Large intestine (tissue), 3 donors: ENCODE measurements at regions not wholly inside any gene's neighbourhood (a gene's known extent, or its start where the extent isn't known, plus 50 kb on each side); places are given as distances from the start of the nearest gene placed in this dataset.
A peak's percentile ranks its signal among the peaks of the same experiment; 100 is the strongest.
"Not testable (repeated sequence)": the region's sequence is repeated elsewhere in the genome, so short reads cannot be mapped to it uniquely, and the experiment has no call there.

ENCODE experiments used
- DNase-seq, 2 donors: peaks; one replicate each; pipeline versions ENCODE4 v3.0.0 to v3.0.0-alpha.2; 2013
- H3K27ac ChIP-seq: one replicate; pipeline ENCODE4 v1.5.1; 2013; ENCODE audit warnings: low read length
- H3K27me3 ChIP-seq: 2 replicates; pipeline ENCODE4 v1.6.1; 2013; ENCODE audit warnings: low read length; ENCODE audit not compliant: control insufficient read depth, insufficient read depth
- H3K36me3 ChIP-seq: 2 replicates; pipeline ENCODE4 v1.6.1; 2013; ENCODE audit warnings: low read length; ENCODE audit not compliant: control insufficient read depth, insufficient read depth
- H3K4me1 ChIP-seq: one replicate; pipeline ENCODE4 v1.6.1; 2013; ENCODE audit warnings: low read length; ENCODE audit not compliant: control insufficient read depth, insufficient read depth
- H3K4me3 ChIP-seq: one replicate; pipeline ENCODE4 v1.5.1; 2013; ENCODE audit warnings: low read length
- H3K9me3 ChIP-seq: one replicate; pipeline ENCODE4 v1.6.1; 2013; ENCODE audit warnings: mild to moderate bottlenecking, low read depth, low read length, moderate library complexity; ENCODE audit not compliant: control insufficient read depth
- WGBS: methylation state at CpG from one replicate; pipeline ENCODE4 v1.1.5; 2013; ENCODE audit warnings: low lambda C conversion rate; ENCODE audit not compliant: insufficient coverage; 5-methylcytosine and 5-hydroxymethylcytosine counted together

- WGBS: 47% methylated on average over 4 of the region's 5 CpGs
Observed at GRCh38 chr12:77231501-77231918, 166.1 kb upstream of the E2F7 start.

DNA sequence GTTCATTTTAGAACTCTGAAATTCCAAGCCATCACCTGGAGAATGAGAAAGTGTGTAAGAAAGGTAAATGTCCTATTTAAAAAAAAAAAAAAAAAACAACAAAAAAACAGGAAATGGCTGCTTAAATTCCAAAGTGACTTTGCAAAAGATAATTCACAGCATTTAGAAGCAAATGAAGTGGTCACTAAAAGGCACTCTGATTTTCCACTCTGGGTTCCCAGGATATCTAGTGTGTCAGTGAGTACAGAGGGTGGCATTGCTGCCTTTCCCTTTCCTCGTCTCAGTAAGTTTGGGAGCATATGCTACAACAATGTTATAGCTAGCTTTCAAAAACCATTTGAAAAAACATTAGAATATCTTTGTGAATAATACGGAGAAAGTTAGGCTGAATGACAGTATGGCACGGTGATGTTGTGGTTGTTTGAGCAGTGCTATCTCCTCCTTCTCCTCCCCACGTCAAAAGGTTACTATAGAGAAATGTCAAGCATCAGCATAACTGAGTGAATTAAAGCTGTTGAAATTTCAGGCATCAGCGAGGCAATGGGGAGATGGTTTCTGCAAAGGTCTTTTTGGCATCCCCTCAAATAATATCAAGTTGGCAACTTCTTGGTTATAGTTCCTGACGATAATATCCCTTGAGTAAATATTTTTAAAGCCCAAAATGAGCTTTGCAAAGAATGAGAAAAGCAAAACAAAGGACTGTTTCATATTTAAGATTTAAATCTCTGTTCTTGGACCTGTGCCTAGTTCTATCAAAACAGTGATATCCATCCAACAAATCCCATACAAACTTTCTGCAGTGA lies 164.5 kb upstream of the E2F7 start:
- H3K9me3 ChIP-seq: no peaks in the 10 kb centered on the region
- no peaks in the 10 kb centered on the region for H3K36me3 ChIP-seq
- H3K4me3 ChIP-seq: no peak overlapping the region
- no peak for DNase-seq
- no peaks in the 10 kb centered on the region for H3K4me1 ChIP-seq
- WGBS: 60% methylated on average over 2 of the region's 6 CpGs
- no peak overlapping the region for H3K27ac ChIP-seq
- H3K27me3 ChIP-seq: no peaks in the 10 kb centered on the region

More at GRCh38 chr12:77231501-77231918, 166.1 kb upstream of the E2F7 start:
- no peaks in the 10 kb centered on the region for H3K4me1 ChIP-seq
- H3K27ac ChIP-seq: no peak overlapping the region
- H3K4me3 ChIP-seq: no peak overlapping the region
- H3K9me3 ChIP-seq: no peaks in the 10 kb centered on the region
- peak in 1 of 2 donors; percentile 8 for DNase-seq
- H3K27me3 ChIP-seq: no peaks in the 10 kb centered on the region
- no peaks in the 10 kb centered on the region for H3K36me3 ChIP-seq

GRCh38 chr12:77228376-77228775 lies 163.0 kb upstream of the E2F7 start:
- no peaks in the 10 kb centered on the region for H3K4me1 ChIP-seq
- no peak for DNase-seq
- H3K9me3 ChIP-seq: no peaks in the 10 kb centered on the region
- no peaks in the 10 kb centered on the region for H3K27me3 ChIP-seq
- no peaks in the 10 kb centered on the region for H3K36me3 ChIP-seq
- no peak overlapping the region for H3K4me3 ChIP-seq
- no peak overlapping the region for H3K27ac ChIP-seq
- no CpG with 5 or more reads among the region's 1 CpG for WGBS

DNA sequence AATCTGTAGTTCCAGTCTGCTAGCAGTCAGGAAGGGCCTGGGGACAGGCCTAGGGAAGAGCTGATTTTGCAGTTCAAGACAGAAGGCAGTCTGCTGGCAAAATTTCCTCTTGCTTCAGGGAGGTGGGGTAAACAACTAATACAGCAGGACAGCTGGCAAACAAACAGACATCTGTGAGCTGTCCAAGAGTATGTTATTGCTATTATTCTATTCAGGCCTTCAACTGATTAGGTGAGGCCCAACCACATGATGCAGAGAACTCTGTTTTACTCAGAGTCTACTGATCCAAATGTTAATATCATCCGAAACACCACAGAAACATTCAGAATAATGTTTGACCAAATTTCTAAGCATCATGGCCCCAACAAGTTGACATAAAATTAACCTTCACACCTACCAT lies 161.0 kb upstream of the E2F7 start:
- no peak overlapping the region for H3K4me3 ChIP-seq
- no peak for DNase-seq
- no peak overlapping the region for H3K27ac ChIP-seq
- no peaks in the 10 kb centered on the region for H3K27me3 ChIP-seq
- no peaks in the 10 kb centered on the region for H3K36me3 ChIP-seq
- WGBS: no CpG with 5 or more reads among the region's 1 CpG
- H3K4me1 ChIP-seq: no peaks in the 10 kb centered on the region
- no peaks in the 10 kb centered on the region for H3K9me3 ChIP-seq

DNA sequence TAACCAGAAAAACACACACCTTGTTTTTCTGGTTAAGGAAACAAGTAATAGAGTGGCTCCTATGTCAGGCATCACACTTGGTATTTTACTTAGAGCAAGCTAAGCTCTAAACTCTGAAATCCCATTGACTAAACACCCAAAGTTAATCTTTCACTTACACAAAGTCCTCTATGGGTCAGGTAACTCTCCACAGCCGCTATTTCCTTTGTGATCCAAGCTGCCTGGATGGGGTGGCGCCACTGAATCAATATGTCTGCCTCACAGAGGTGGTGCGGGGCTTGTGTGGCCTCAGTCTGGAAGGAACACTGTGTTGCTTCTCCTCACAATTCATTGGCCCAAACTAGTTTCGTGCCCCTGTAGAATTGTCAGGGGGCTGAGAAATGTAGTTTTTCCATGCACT lies 160.0 kb upstream of the E2F7 start:
- no peak for DNase-seq
- no CpG with 5 or more reads among the region's 4 CpGs for WGBS

GRCh38 chr12:77224346-77224745 lies 159.0 kb upstream of the E2F7 start:
- H3K4me3 ChIP-seq: no peak overlapping the region
- no peaks in the 10 kb centered on the region for H3K36me3 ChIP-seq
- no peak overlapping the region for H3K27ac ChIP-seq
- no CpG with 5 or more reads among the region's 2 CpGs for WGBS
- DNase-seq: no peak
- H3K4me1 ChIP-seq: no peaks in the 10 kb centered on the region
- H3K9me3 ChIP-seq: no peaks in the 10 kb centered on the region
- no peaks in the 10 kb centered on the region for H3K27me3 ChIP-seq

More for the DNA sequence above, 160.0 kb upstream of the E2F7 start:
- Histone ChIP-seq H3K4me1 (no peaks in the 10 kb centered on the region), H3K4me3 (no peak overlapping the region), H3K27ac (no peak overlapping the region), H3K36me3 (no peaks in the 10 kb centered on the region), H3K9me3 (no peaks in the 10 kb centered on the region), H3K27me3 (no peaks in the 10 kb centered on the region)

DNA sequence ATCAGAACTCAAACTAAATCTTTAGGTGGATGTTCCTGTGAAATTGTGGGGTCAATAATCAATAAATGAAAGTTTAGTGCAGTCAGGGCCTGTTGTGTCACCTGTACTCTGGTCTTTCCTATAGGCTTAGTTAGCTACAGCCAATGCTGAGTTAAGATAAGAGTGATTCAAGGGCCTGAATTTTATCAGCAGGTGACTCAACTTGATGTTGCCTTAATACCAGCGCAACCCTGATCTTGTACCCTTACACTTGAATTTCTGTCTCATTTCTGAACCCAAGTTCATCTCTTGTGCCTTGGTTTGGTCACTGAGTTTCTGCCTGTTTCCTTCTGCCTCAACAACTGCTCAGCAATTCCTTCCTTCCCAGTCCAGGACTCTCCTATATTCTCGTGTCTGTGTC lies 157.0 kb upstream of the E2F7 start:
- H3K4me1 ChIP-seq: no peaks in the 10 kb centered on the region
- no peak overlapping the region for H3K4me3 ChIP-seq
- no peaks in the 10 kb centered on the region for H3K9me3 ChIP-seq
- H3K36me3 ChIP-seq: no peaks in the 10 kb centered on the region
- 33% methylated on average over 1 of the region's 2 CpGs for WGBS
- DNase-seq: peak in 1 of 2 donors; percentile 51
- peak overlapping the region; percentile 8 for H3K27ac ChIP-seq
- no peaks in the 10 kb centered on the region for H3K27me3 ChIP-seq

GRCh38 chr12:77220586-77220985 lies 155.2 kb upstream of the E2F7 start:
- no peaks in the 10 kb centered on the region for H3K4me1 ChIP-seq
- H3K36me3 ChIP-seq: no peaks in the 10 kb centered on the region
- no peaks in the 10 kb centered on the region for H3K27me3 ChIP-seq
- H3K9me3 ChIP-seq: no peaks in the 10 kb centered on the region
- no CpG with 5 or more reads among the region's 1 CpG for whole genome bisulfite sequencing
- H3K27ac ChIP-seq: no peak overlapping the region
- no peak for DNase-seq
- no peak overlapping the region for H3K4me3 ChIP-seq

DNA sequence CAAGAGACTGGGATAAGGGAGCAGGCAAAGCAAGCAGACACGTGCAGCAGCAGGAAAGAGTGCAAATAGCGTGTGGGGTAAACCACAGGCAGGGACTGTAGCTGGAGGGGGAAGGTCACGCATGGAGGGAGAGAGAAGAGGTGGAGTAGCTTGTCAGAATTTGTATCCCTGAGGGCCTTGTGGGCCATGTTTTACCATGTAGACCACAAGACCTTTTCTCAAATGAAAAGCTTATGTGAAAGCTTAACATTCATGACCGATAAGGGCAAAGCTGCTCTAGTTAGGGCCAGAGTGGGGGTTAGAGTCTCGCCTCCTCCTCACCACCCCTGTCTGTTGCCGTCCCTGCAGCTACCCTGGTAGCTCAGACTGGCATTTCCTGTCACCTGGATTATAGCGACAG lies 152.9 kb upstream of the E2F7 start:
- H3K9me3 ChIP-seq: no peaks in the 10 kb centered on the region

GRCh38 chr12:77216136-77216535 lies 150.8 kb upstream of the E2F7 start:
- H3K36me3 ChIP-seq, H3K27me3 ChIP-seq, H3K9me3 ChIP-seq, H3K4me3 ChIP-seq, H3K27ac ChIP-seq, DNase-seq: not testable (repeated sequence)
- WGBS: no CpG with 5 or more reads among the region's 2 CpGs
- peaks cover 11% of the 10 kb centered on the region for H3K4me1 ChIP-seq

More for the DNA sequence above, 152.9 kb upstream of the E2F7 start:
- H3K27me3 ChIP-seq: no peaks in the 10 kb centered on the region
- WGBS: 90% methylated on average over 2 of the region's 7 CpGs
- DNase-seq: no peak
- H3K4me3 ChIP-seq: no peak overlapping the region
- H3K36me3 ChIP-seq: no peaks in the 10 kb centered on the region
- peaks cover 4% of the 10 kb centered on the region for H3K4me1 ChIP-seq
- H3K27ac ChIP-seq: no peak overlapping the region

DNA sequence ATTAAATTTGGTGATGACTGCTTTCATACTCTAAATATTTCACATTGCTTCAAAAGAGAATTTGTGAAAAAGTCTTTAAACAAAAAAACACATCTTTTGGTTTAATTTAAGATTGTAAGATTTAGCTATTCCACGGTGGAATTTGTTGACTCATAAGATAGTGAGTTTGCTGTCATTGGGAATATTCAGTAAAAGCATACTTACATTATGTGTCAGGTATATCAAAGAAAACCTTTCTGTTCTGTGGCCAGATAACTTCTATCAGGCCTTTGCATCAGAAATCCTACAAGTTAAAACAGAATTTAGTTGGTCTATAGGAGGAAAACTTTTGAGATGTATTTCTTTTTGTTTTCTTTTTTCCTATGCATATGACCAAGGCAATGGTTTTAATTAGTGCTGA lies 148.8 kb upstream of the E2F7 start:
- Histone ChIP-seq H3K9me3 (no peaks in the 10 kb centered on the region), H3K36me3 (no peaks in the 10 kb centered on the region), H3K4me1 (peaks cover 16% of the 10 kb centered on the region), H3K27me3 (no peaks in the 10 kb centered on the region), H3K27ac (no peak overlapping the region), H3K4me3 (no peak overlapping the region)
- WGBS: 22% methylated on average over 1 of the region's 1 CpG
- no peak for DNase-seq
